LNCAP (cell line): ENCODE measurements at regions not wholly inside any gene's neighbourhood (a gene's known extent, or its start where the extent isn't known, plus 50 kb on each side); places are given as distances from the start of the nearest gene placed in this dataset.

ENCODE experiments used
- CTCF ChIP-seq: fragments of 450-650 bp; IDR thresholded peaks from 2 replicates; pipeline ENCODE4 v1.5.1; 2017; ENCODE audit warnings: mild to moderate bottlenecking

GRCh38 chr20:40771308-40771610, 82.2 kb upstream of the MAFB start:
- no peak for TF ChIP-seq CTCF

- no peak for TF ChIP-seq CTCF
These were observed 82.9 kb upstream of the MAFB start for GRCh38 chr20:40771848-40772511.

GRCh38 chr20:40773376-40773775, 84.3 kb upstream of the MAFB start:
- no peak for TF ChIP-seq CTCF

- no peak for TF ChIP-seq CTCF
These were observed 85.2 kb upstream of the MAFB start for GRCh38 chr20:40774252-40774651.

GRCh38 chr20:40775561-40776146, 86.6 kb upstream of the MAFB start:
- no peak for TF ChIP-seq CTCF

GRCh38 chr20:40776466-40777457, 87.7 kb upstream of the MAFB start:
- TF ChIP-seq CTCF, result no peak

- TF ChIP-seq CTCF, result no peak
These were observed 88.6 kb upstream of the MAFB start for GRCh38 chr20:40777653-40778052.
